Upper lobe of right lung (tissue), 1 donor: ENCODE measurements at regions not wholly inside any gene's neighbourhood (a gene's known extent, or its start where the extent isn't known, plus 50 kb on each side); places are given as distances from the start of the nearest gene placed in this dataset.

ENCODE experiments used
- ATAC-seq: fragments of 200-7000 bp; cut with Tn5 transposase; one replicate; pipeline ENCODE4 v1.9.1; 2020; ENCODE audit warnings: mild to moderate bottlenecking, moderate library complexity
- DNase-seq: peaks from one replicate; pipeline ENCODE4 v3.0.0-alpha.2; 2020
- H3K27ac ChIP-seq: fragments of 200-600 bp; one replicate; pipeline ENCODE4 v1.8.0; 2022
- H3K27me3 ChIP-seq: fragments of 200-600 bp; one replicate; pipeline ENCODE4 v1.8.0; 2022; ENCODE audit warnings: mild to moderate bottlenecking
- H3K36me3 ChIP-seq: fragments of 200-600 bp; one replicate; pipeline ENCODE4 v1.8.0; 2022
- H3K4me1 ChIP-seq: fragments of 200-600 bp; one replicate; pipeline ENCODE4 v1.8.0; 2022
- H3K4me3 ChIP-seq: fragments of 200-600 bp; one replicate; pipeline ENCODE4 v1.8.0; 2022; ENCODE audit warnings: mild to moderate bottlenecking
- H3K9me3 ChIP-seq: fragments of 200-600 bp; one replicate; pipeline ENCODE4 v1.8.0; 2022
- CTCF ChIP-seq: fragments of 200-600 bp; IDR thresholded peaks from one replicate; pipeline ENCODE4 v1.8.0; 2022; ENCODE audit warnings: antibody characterized with exemption
- intact Hi-C: fragments of 100-400 bp; cut with DNase I; formaldehyde crosslinking; loops from one replicate; pipeline ENCODE4 v1.11.0; 2022
- donor health status: DM: no; HTN: yes; CAD: no; lungs with severe emphysema.

- intact Hi-C loops, result no loop called here
- TF ChIP-seq CTCF, result no peak
- no peaks in the 10 kb centered on the region for H3K9me3 ChIP-seq
- H3K4me3 ChIP-seq, result no peak overlapping the region
- H3K36me3 ChIP-seq, result no peaks in the 10 kb centered on the region
- H3K27ac ChIP-seq, result no peak overlapping the region
- DNase-seq (no peak), ATAC-seq (no peak)
- no peaks in the 10 kb centered on the region for H3K4me1 ChIP-seq
- no peaks in the 10 kb centered on the region for H3K27me3 ChIP-seq
Measured at GRCh38 chr18:39425172-39425850, 1859.7 kb upstream of the CELF4 start.

GRCh38 chr18:39424261-39424660 lies 1858.7 kb upstream of the CELF4 start:
- no peak for ATAC-seq
- DNase-seq, result no peak
- Histone ChIP-seq H3K4me3 (no peak overlapping the region), H3K36me3 (no peaks in the 10 kb centered on the region), H3K27ac (no peak overlapping the region), H3K27me3 (no peaks in the 10 kb centered on the region), H3K4me1 (no peaks in the 10 kb centered on the region), H3K9me3 (no peaks in the 10 kb centered on the region)
- TF ChIP-seq CTCF, result no peak
- intact Hi-C loops, result no loop called here

GRCh38 chr18:39421276-39421675 lies 1855.7 kb upstream of the CELF4 start:
- TF ChIP-seq CTCF, result no peak
- intact Hi-C loops, result no loop called here
- Histone ChIP-seq H3K9me3 (no peaks in the 10 kb centered on the region), H3K27me3 (no peaks in the 10 kb centered on the region), H3K27ac (no peak overlapping the region), H3K4me3 (no peak overlapping the region), H3K36me3 (no peaks in the 10 kb centered on the region), H3K4me1 (no peaks in the 10 kb centered on the region)
- no peak for DNase-seq
- ATAC-seq, result no peak

- no peak for ATAC-seq
Measured at GRCh38 chr18:39419315-39419714, 1853.7 kb upstream of the CELF4 start.

GRCh38 chr18:39415471-39415870 lies 1849.9 kb upstream of the CELF4 start:
- no peaks in the 10 kb centered on the region for H3K9me3 ChIP-seq
- TF ChIP-seq CTCF, result no peak
- no peaks in the 10 kb centered on the region for H3K27me3 ChIP-seq
- no peak overlapping the region for H3K4me3 ChIP-seq
- ATAC-seq (no peak), DNase-seq (no peak)
- no peaks in the 10 kb centered on the region for H3K4me1 ChIP-seq
- no peaks in the 10 kb centered on the region for H3K36me3 ChIP-seq
- no peak overlapping the region for H3K27ac ChIP-seq
- intact Hi-C loops, result no loop called here

More at GRCh38 chr18:39419315-39419714, 1853.7 kb upstream of the CELF4 start:
- Histone ChIP-seq H3K9me3 (no peaks in the 10 kb centered on the region), H3K4me1 (no peaks in the 10 kb centered on the region), H3K27me3 (no peaks in the 10 kb centered on the region), H3K27ac (no peak overlapping the region), H3K36me3 (no peaks in the 10 kb centered on the region), H3K4me3 (no peak overlapping the region)
- intact Hi-C loops, result no loop called here
- TF ChIP-seq CTCF, result no peak
- DNase-seq, result no peak
